ENCODE measurements at regions not wholly inside any gene's neighbourhood (a gene's known extent, or its start where the extent isn't known, plus 50 kb on each side); places are given as distances from the start of the nearest gene placed in this dataset.
"Not testable (repeated sequence)": the region's sequence is repeated elsewhere in the genome, so short reads cannot be mapped to it uniquely, and the experiment has no call there.

- Mint-ChIP-seq H3K27me3 (ENCODE audit: insufficient read depth) (peaks cover 17% of the 10 kb centered on the region), H3K27ac (no peak overlapping the region), H3K4me3 (no peak overlapping the region), H3K9me3 (0 out of 2 replicates have a peak, but pooled peaks cover 4% of the 10 kb centered on the region), H3K4me1 (ENCODE audit: low read depth) (no peaks in the 10 kb centered on the region), H3K36me3 (ENCODE audit: low read depth) (no peaks in the 10 kb centered on the region)
- no peak for TF ChIP-seq CTCF (IDR thresholded peaks at IDR 0.05)
- DNase-seq, result no peak
Measured at GRCh38 chr10:14429043-14429700, 98.4 kb upstream of the FRMD4A start.

- Mint-ChIP-seq H3K27ac (no peak overlapping the region), H3K9me3 (0 out of 2 replicates have a peak, but pooled peaks cover 4% of the 10 kb centered on the region), H3K27me3 (ENCODE audit: insufficient read depth) (peaks cover 14% of the 10 kb centered on the region), H3K36me3 (ENCODE audit: low read depth) (no peaks in the 10 kb centered on the region), H3K4me1 (ENCODE audit: low read depth) (no peaks in the 10 kb centered on the region), H3K4me3 (no peak overlapping the region)
- no peak for DNase-seq
- no peak for TF ChIP-seq CTCF (IDR thresholded peaks at IDR 0.05)
Measured at GRCh38 chr10:14425034-14425433, 94.3 kb upstream of the FRMD4A start.

- H3K4me1 Mint-ChIP-seq (ENCODE audit: low read depth), result no peaks in the 10 kb centered on the region
- no peak for DNase-seq
- H3K27ac Mint-ChIP-seq, result no peak overlapping the region
- H3K4me3 Mint-ChIP-seq, result no peak overlapping the region
- peaks cover 18% of the 10 kb centered on the region for H3K27me3 Mint-ChIP-seq (ENCODE audit: insufficient read depth)
- 0 out of 2 replicates have a peak, but pooled peaks cover 4% of the 10 kb centered on the region for H3K9me3 Mint-ChIP-seq
- H3K36me3 Mint-ChIP-seq (ENCODE audit: low read depth), result no peaks in the 10 kb centered on the region
- TF ChIP-seq CTCF (IDR thresholded peaks at IDR 0.05), result no peak
Measured at GRCh38 chr10:14423111-14423744, 92.5 kb upstream of the FRMD4A start.

- Mint-ChIP-seq H3K36me3 (ENCODE audit: low read depth) (no peaks in the 10 kb centered on the region), H3K27ac (no peak overlapping the region), H3K27me3 (ENCODE audit: insufficient read depth) (peaks cover 12% of the 10 kb centered on the region), H3K4me1 (ENCODE audit: low read depth) (no peaks in the 10 kb centered on the region), H3K4me3 (no peak overlapping the region), H3K9me3 (0 out of 2 replicates have a peak, but pooled peaks cover 4% of the 10 kb centered on the region)
- DNase-seq, result no peak
- no peak for TF ChIP-seq CTCF (IDR thresholded peaks at IDR 0.05)
Measured at GRCh38 chr10:14422431-14422830, 91.7 kb upstream of the FRMD4A start.

- H3K36me3 Mint-ChIP-seq (ENCODE audit: low read depth), result no peaks in the 10 kb centered on the region
Measured at GRCh38 chr10:14421941-14422340, 91.2 kb upstream of the FRMD4A start.

GRCh38 chr10:14417336-14417735 is 86.6 kb upstream of the FRMD4A start:
- not testable (repeated sequence) for H3K27ac Mint-ChIP-seq; H3K4me3 Mint-ChIP-seq; H3K9me3 Mint-ChIP-seq; H3K36me3 Mint-ChIP-seq (ENCODE audit: low read depth); DNase-seq
- Mint-ChIP-seq H3K27me3 (ENCODE audit: insufficient read depth) (peaks cover 27% of the 10 kb centered on the region), H3K4me1 (ENCODE audit: low read depth) (peaks cover 36% of the 10 kb centered on the region)

More at GRCh38 chr10:14421941-14422340, 91.2 kb upstream of the FRMD4A start:
- Mint-ChIP-seq H3K4me3 (no peak overlapping the region), H3K27me3 (ENCODE audit: insufficient read depth) (peaks cover 12% of the 10 kb centered on the region), H3K27ac (no peak overlapping the region), H3K9me3 (0 out of 2 replicates have a peak, but pooled peaks cover 3% of the 10 kb centered on the region), H3K4me1 (ENCODE audit: low read depth) (no peaks in the 10 kb centered on the region)
- DNase-seq, result no peak
- no peak for TF ChIP-seq CTCF (IDR thresholded peaks at IDR 0.05)

Data from HFFc6 (cell line).